ENCODE measurements at regions not wholly inside any gene's neighbourhood (a gene's known extent, or its start where the extent isn't known, plus 50 kb on each side); places are given as distances from the start of the nearest gene placed in this dataset.
"Not testable (repeated sequence)": the region's sequence is repeated elsewhere in the genome, so short reads cannot be mapped to it uniquely, and the experiment has no call there.

- DNase-seq, result no peak
Observed at GRCh38 chr20:53738945-53739798, 145.5 kb upstream of the ZNF217 start.

- DNase-seq, result no peak
Observed at GRCh38 chr20:53738039-53738944, 144.7 kb upstream of the ZNF217 start.

GRCh38 chr20:53737396-53738038 lies 143.9 kb upstream of the ZNF217 start:
- no peak for DNase-seq

GRCh38 chr20:53736757-53737395 lies 143.2 kb upstream of the ZNF217 start:
- DNase-seq, result no peak

GRCh38 chr20:53736122-53736756 lies 142.6 kb upstream of the ZNF217 start:
- no peak for DNase-seq

- DNase-seq, result no peak
Observed at GRCh38 chr20:53735536-53736050, 142.0 kb upstream of the ZNF217 start.

GRCh38 chr20:53734006-53734688 lies 140.5 kb upstream of the ZNF217 start:
- DNase-seq, result no peak

- no peak for DNase-seq
Observed at GRCh38 chr20:53731595-53731994, 138.0 kb upstream of the ZNF217 start.

- DNase-seq, result no peak
Observed at GRCh38 chr20:53728359-53728758, 134.7 kb upstream of the ZNF217 start.

GRCh38 chr20:53727239-53727638 lies 133.6 kb upstream of the ZNF217 start:
- not testable (repeated sequence) for DNase-seq

GRCh38 chr20:53725575-53725970 lies 131.9 kb upstream of the ZNF217 start:
- no peak for DNase-seq

- no peak for DNase-seq
Observed at GRCh38 chr20:53723621-53724020, 130.0 kb upstream of the ZNF217 start.

GRCh38 chr20:53723045-53723444 lies 129.4 kb upstream of the ZNF217 start:
- no peak for DNase-seq

- no peak for DNase-seq
Observed at GRCh38 chr20:53722515-53723036, 128.9 kb upstream of the ZNF217 start.

- DNase-seq, result not testable (repeated sequence)
Observed at GRCh38 chr20:53721445-53721963, 127.9 kb upstream of the ZNF217 start.

- DNase-seq, result not testable (repeated sequence)
Observed at GRCh38 chr20:53719171-53719803, 125.6 kb upstream of the ZNF217 start.

- no peak for DNase-seq
Observed at GRCh38 chr20:53718142-53719021, 124.7 kb upstream of the ZNF217 start.

GRCh38 chr20:53716395-53716794 lies 122.8 kb upstream of the ZNF217 start:
- DNase-seq, result no peak

GRCh38 chr20:53714524-53714923 lies 120.9 kb upstream of the ZNF217 start:
- DNase-seq, result no peak
